Fibroblast of lung (primary cell): ENCODE measurements at regions not wholly inside any gene's neighbourhood (a gene's known extent, or its start where the extent isn't known, plus 50 kb on each side); places are given as distances from the start of the nearest gene placed in this dataset.

Experiments used
- DNase-seq, 2 donors: peaks; one replicate each; pipeline versions ENCODE4 v3.0.0 to v3.0.0-alpha.2; 2010; ENCODE audit warnings: low read depth in 2 of 2
- H2AFZ ChIP-seq: 2 replicates; pipeline ENCODE4 v1.5.1; 2012; ENCODE audit warnings: low read length, control low read depth, inconsistent platforms
- H3K27ac ChIP-seq: 2 replicates; pipeline ENCODE4 v1.5.1; 2011; ENCODE audit warnings: low read length, control low read depth; ENCODE audit not compliant: insufficient read depth
- H3K27me3 ChIP-seq: 2 replicates; pipeline ENCODE4 v1.5.1; 2011; ENCODE audit warnings: mild to moderate bottlenecking, low read length; ENCODE audit not compliant: control insufficient read depth, insufficient read depth
- H3K36me3 ChIP-seq: 2 replicates; pipeline ENCODE4 v1.5.1; 2011; ENCODE audit warnings: low read length; ENCODE audit not compliant: control insufficient read depth, insufficient read depth
- H3K4me1 ChIP-seq: 2 replicates; pipeline ENCODE4 v1.5.1; 2011; ENCODE audit warnings: low read length; ENCODE audit not compliant: control insufficient read depth, insufficient read depth; ENCODE audit errors: extremely low read depth
- H3K4me2 ChIP-seq: 2 replicates; pipeline ENCODE4 v1.5.1; 2011; ENCODE audit warnings: low read length, control low read depth; ENCODE audit not compliant: insufficient read depth; ENCODE audit errors: extremely low read depth
- H3K4me3 ChIP-seq, 4 experiments: fragments of 200-600 bp in 1 of 4; sonication (generic) in 1 of 4; replicated peaks in 1 of 4; 2 replicates each; pipeline ENCODE4 v1.5.1; 2011 to 2016; ENCODE audit warnings: low read length in 4 of 4, low read depth in 3 of 4, mild to moderate bottlenecking in 3 of 4, control low read depth in 2 of 4, inconsistent platforms in 1 of 4, mixed read lengths in 1 of 4; ENCODE audit not compliant: insufficient read depth in 1 of 4; ENCODE audit errors: control extremely low read depth in 1 of 4
- H3K79me2 ChIP-seq: 2 replicates; pipeline ENCODE4 v1.5.1; 2012; ENCODE audit warnings: mild to moderate bottlenecking, low read length, inconsistent platforms; ENCODE audit not compliant: control insufficient read depth, insufficient read depth
- H3K9ac ChIP-seq: 2 replicates; pipeline ENCODE4 v1.5.1; 2011; ENCODE audit warnings: mild to moderate bottlenecking, low read length, control low read depth; ENCODE audit not compliant: insufficient read depth
- H3K9me3 ChIP-seq: 2 replicates; pipeline ENCODE4 v1.5.1; 2012; ENCODE audit warnings: low read depth, low read length; ENCODE audit not compliant: control insufficient read depth, insufficient read depth
- H4K20me1 ChIP-seq: 2 replicates; pipeline ENCODE4 v1.5.1; 2011; ENCODE audit warnings: low read length; ENCODE audit not compliant: control insufficient read depth, insufficient read depth; ENCODE audit errors: extremely low read depth
- EZH2 ChIP-seq: IDR thresholded peaks from 2 replicates; pipeline ENCODE4 v1.5.1; 2012; ENCODE audit warnings: low read length, control low read depth, mild to moderate bottlenecking; ENCODE audit errors: missing control alignments
- TF ChIP-seq, protein P1 (sequence below), 2 donors: IDR thresholded peaks in 1 of 2; conservative IDR thresholded peaks in 1 of 2; 1 replicate in 1 of 2; 2 replicates in 1 of 2; pipeline ENCODE4 v1.5.1; 2011 to 2012; ENCODE audit warnings: low read length in 2 of 2, control low read depth in 1 of 2, inconsistent platforms in 1 of 2, low read depth in 1 of 2, mild to moderate bottlenecking in 1 of 2

DNA sequence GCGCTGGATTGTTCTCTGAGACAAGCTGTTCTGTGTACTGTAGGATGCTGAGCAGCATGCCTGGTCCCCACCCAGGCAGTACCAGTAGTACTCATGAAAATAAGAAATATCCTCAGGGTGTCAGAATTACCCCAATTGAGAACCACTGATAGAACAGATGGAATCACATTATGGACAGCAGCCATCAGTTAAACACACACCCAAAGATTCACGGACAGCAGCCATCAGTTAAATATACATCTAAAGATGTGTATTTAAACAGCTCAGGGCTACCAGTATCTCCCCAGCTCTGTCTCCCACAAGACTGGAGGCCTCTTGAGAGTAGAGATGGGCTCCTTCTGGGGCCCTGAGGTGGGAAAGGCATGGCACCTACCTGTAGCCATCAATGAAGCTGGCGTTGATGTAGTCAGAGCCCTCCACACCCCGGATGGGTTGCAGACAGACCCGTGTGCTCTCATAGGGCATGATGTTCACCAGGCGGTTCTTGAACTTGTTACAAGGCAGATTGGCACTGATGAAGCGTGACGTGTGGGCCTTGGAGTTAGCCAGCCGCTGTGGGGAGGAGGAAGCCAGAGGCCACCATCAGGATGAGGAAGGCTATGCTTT is 129.3 kb downstream of the PTPRS start:
- Histone ChIP-seq H3K4me2 (no peak overlapping the region), H3K36me3 (peaks cover 38% of the 10 kb centered on the region), H3K4me3 (no peak overlapping the region), H3K9me3 (no peaks in the 10 kb centered on the region), H3K9ac (no peak overlapping the region), H3K4me1 (no peaks in the 10 kb centered on the region), H3K79me2 (no peaks in the 10 kb centered on the region), H3K27me3 (no peaks in the 10 kb centered on the region), H2AFZ (no peak overlapping the region), H4K20me1 (no peaks in the 10 kb centered on the region), H3K27ac (no peak overlapping the region)
- TF ChIP-seq, protein P1, sequence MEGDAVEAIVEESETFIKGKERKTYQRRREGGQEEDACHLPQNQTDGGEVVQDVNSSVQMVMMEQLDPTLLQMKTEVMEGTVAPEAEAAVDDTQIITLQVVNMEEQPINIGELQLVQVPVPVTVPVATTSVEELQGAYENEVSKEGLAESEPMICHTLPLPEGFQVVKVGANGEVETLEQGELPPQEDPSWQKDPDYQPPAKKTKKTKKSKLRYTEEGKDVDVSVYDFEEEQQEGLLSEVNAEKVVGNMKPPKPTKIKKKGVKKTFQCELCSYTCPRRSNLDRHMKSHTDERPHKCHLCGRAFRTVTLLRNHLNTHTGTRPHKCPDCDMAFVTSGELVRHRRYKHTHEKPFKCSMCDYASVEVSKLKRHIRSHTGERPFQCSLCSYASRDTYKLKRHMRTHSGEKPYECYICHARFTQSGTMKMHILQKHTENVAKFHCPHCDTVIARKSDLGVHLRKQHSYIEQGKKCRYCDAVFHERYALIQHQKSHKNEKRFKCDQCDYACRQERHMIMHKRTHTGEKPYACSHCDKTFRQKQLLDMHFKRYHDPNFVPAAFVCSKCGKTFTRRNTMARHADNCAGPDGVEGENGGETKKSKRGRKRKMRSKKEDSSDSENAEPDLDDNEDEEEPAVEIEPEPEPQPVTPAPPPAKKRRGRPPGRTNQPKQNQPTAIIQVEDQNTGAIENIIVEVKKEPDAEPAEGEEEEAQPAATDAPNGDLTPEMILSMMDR (conservative IDR thresholded peaks at IDR 0.05 in 1 of 2, IDR thresholded peaks at IDR 0.05 in 1 of 2; ENCODE audit: low read depth in 1 of 2, low read length in 2 of 2), result no peak
- no peak for TF ChIP-seq EZH2
- DNase-seq, result no peak

DNA sequence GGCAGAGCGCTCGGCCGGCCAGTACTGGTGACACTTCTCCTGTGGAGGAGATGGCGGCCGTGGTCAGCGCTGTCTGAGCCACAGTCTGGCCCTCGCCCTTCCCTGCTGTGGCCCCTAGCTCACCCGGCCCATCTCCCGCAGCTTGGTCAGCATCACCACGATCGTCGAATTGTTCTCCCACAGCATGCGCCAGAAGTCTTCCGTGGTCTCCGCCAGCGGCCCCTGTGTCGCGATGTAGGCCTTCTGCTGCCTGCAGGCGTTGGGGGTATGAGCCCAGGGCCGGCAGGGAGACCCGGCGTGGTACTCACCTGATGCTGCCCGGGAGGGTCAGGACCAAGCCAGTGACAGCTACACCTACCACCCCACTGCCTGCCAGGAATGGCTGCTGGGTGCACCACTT is 130.1 kb downstream of the PTPRS start:
- no peak for DNase-seq
- Histone ChIP-seq H3K4me1 (no peaks in the 10 kb centered on the region), H3K9me3 (no peaks in the 10 kb centered on the region), H3K36me3 (peaks cover 35% of the 10 kb centered on the region), H3K9ac (no peak overlapping the region), H3K27ac (no peak overlapping the region), H3K27me3 (no peaks in the 10 kb centered on the region), H3K79me2 (no peaks in the 10 kb centered on the region), H2AFZ (no peak overlapping the region), H3K4me2 (no peak overlapping the region), H4K20me1 (no peaks in the 10 kb centered on the region), H3K4me3 (no peak overlapping the region)
- TF ChIP-seq, protein P1 (conservative IDR thresholded peaks at IDR 0.05 in 1 of 2, IDR thresholded peaks at IDR 0.05 in 1 of 2; ENCODE audit: low read depth in 1 of 2, low read length in 2 of 2), result no peak
- no peak for TF ChIP-seq EZH2

DNA sequence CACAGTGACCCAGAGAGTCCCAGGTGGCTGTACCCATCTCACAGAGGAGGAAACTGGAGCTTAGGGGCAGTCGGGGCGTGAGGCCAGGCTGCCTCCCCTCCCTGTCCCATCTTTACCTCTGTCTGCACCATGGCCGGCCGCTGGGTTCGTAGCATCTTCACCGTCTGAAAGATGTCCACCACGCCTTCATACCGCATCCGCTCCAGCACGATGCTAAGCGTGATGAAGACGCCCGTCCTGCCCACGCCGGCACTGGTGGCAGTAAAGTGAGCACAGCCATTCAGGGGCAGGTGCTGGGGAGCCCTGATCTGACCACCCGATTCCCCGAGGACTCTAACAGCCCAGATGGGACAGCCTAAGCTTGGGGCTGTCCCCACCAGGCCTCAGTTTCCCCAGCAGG is 132.8 kb downstream of the PTPRS start:
- no peak for DNase-seq
- H3K9ac ChIP-seq, result no peak overlapping the region
- peaks cover 25% of the 10 kb centered on the region for H3K36me3 ChIP-seq
- H4K20me1 ChIP-seq, result no peaks in the 10 kb centered on the region
- no peak for TF ChIP-seq EZH2
- TF ChIP-seq, protein P1 (conservative IDR thresholded peaks at IDR 0.05 in 1 of 2, IDR thresholded peaks at IDR 0.05 in 1 of 2; ENCODE audit: low read depth in 1 of 2, low read length in 2 of 2), result no peak
- no peaks in the 10 kb centered on the region for H3K79me2 ChIP-seq
- no peak overlapping the region for H3K27ac ChIP-seq
- no peak overlapping the region for H3K4me3 ChIP-seq
- H3K27me3 ChIP-seq, result no peaks in the 10 kb centered on the region
- H3K9me3 ChIP-seq, result no peaks in the 10 kb centered on the region
- H3K4me1 ChIP-seq, result no peaks in the 10 kb centered on the region
- no peak overlapping the region for H3K4me2 ChIP-seq
- no peak overlapping the region for H2AFZ ChIP-seq
